GM06990 (cell line): ENCODE measurements at regions not wholly inside any gene's neighbourhood (a gene's known extent, or its start where the extent isn't known, plus 50 kb on each side); places are given as distances from the start of the nearest gene placed in this dataset.

Experiments
- DNase-seq: peaks from one replicate; pipeline ENCODE4 v3.0.0-alpha.2; 2011; ENCODE audit not compliant: insufficient read length; ENCODE audit errors: extremely low read depth
- H3K27me3 ChIP-seq: replicated peaks from 2 replicates; pipeline ENCODE4 v1.6.0; 2011; ENCODE audit warnings: low read length; ENCODE audit not compliant: control insufficient read depth, insufficient read depth
- H3K36me3 ChIP-seq: 2 replicates; pipeline ENCODE4 v1.5.1; 2011; ENCODE audit warnings: low read length; ENCODE audit not compliant: control insufficient read depth, insufficient read depth
- H3K4me3 ChIP-seq: replicated peaks from 2 replicates; pipeline ENCODE4 v1.5.1; 2011; ENCODE audit warnings: low read depth, mild to moderate bottlenecking, control low read depth, low read length
- CTCF ChIP-seq: IDR thresholded peaks from 2 replicates; pipeline ENCODE4 v1.5.1; 2011; ENCODE audit warnings: low read length, control low read depth, mild to moderate bottlenecking, inconsistent platforms; ENCODE audit not compliant: insufficient read depth, poor library complexity, severe bottlenecking

GRCh38 chr1:101739146-101739545 lies 257.6 kb downstream of the OLFM3 start:
- DNase-seq: no peak
- no peak for TF ChIP-seq CTCF

DNA sequence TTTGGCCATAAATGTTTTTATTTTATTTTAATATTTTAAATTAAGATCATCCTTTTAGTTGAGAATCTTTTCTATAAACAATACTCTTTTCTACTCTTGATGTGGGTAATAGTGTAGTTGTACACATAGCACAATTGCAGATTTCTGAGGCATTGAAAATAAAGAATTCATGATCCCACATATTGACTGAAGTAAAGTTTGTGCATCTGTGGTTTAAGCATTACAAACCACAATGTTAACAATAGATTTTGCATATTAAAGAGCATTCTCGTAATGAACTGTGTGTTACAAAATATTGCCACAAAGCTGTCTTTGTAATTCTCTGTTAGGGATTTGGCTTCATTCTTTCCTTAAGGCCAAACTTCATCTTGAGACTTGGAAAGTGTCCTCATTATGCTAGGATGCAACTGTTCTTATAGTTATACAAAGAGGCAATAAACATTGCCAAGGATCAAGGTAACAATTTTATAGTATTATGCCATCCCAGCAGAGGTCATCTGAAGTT lies 256.8 kb downstream of the OLFM3 start:
- no peak for TF ChIP-seq CTCF
- no peaks in the 10 kb centered on the region for H3K27me3 ChIP-seq
- DNase-seq: no peak
- H3K4me3 ChIP-seq: no peak overlapping the region
- H3K36me3 ChIP-seq: no peaks in the 10 kb centered on the region

More at GRCh38 chr1:101739146-101739545, 257.6 kb downstream of the OLFM3 start:
- H3K27me3 ChIP-seq: no peaks in the 10 kb centered on the region
- H3K36me3 ChIP-seq: no peaks in the 10 kb centered on the region
- no peak overlapping the region for H3K4me3 ChIP-seq

GRCh38 chr1:101741910-101742309 lies 254.8 kb downstream of the OLFM3 start:
- DNase-seq: no peak
- H3K36me3 ChIP-seq: no peaks in the 10 kb centered on the region
- H3K27me3 ChIP-seq: no peaks in the 10 kb centered on the region
- no peak for TF ChIP-seq CTCF
- H3K4me3 ChIP-seq: no peak overlapping the region

- H3K4me3 ChIP-seq: no peak overlapping the region
- H3K27me3 ChIP-seq: no peaks in the 10 kb centered on the region
- no peak for TF ChIP-seq CTCF
- no peaks in the 10 kb centered on the region for H3K36me3 ChIP-seq
- DNase-seq: no peak
These were observed 254.2 kb downstream of the OLFM3 start for GRCh38 chr1:101742509-101742908.

DNA sequence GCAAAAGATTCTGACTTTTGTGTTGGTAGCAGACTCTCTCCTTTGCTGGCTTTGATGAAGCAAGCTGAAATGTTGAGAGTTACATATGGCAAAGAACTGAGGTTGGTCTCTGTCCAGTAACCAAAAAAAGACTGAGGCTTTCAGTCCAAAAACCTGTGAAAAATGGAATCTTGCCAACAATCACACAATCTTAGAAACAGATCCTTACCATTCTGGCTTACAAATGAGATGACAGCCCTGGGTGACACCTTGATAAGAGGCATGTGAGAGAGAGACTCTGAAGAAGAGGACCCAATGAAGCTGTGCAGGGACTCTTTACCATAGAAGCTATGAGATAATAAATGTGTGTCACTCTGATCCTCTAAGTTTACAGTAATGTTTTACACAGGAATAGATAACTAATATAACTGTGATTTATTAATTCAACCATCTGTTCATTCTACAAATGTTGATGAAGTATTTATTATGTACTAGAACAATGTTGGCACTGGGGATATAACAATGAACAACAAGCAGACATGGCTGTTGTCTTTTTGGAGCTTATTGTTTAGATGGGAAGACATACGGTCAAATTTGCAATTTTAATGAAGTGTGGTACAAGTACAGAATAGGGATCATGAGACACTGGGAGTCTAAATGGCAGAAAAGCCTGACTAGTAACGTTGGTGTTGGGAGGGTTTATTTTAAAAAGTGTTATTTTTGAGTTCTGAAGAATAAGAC lies 251.0 kb downstream of the OLFM3 start:
- no peak for TF ChIP-seq CTCF
- Histone ChIP-seq H3K4me3 (no peak overlapping the region), H3K36me3 (no peaks in the 10 kb centered on the region), H3K27me3 (no peaks in the 10 kb centered on the region)
- DNase-seq: no peak
